DOHH2 (cell line): ENCODE measurements at regions not wholly inside any gene's neighbourhood (a gene's known extent, or its start where the extent isn't known, plus 50 kb on each side); places are given as distances from the start of the nearest gene placed in this dataset.

Experiments
- H3F3A ChIP-seq: fragments of 200-600 bp; sonication (generic), shearing (Covaris generic); 2 replicates; pipeline ENCODE4 v1.6.0; 2016; ENCODE audit warnings: antibody characterized with exemption, mild to moderate bottlenecking; ENCODE audit not compliant: control insufficient read depth, insufficient read depth
- H3K27ac ChIP-seq: fragments of 200-600 bp; sonication (generic); 2 replicates; pipeline ENCODE4 v1.5.1; 2014; ENCODE audit warnings: low read depth, mild to moderate bottlenecking, low read length, moderate library complexity
- H3K27me3 ChIP-seq: fragments of 200-600 bp; sonication (generic); 2 replicates; pipeline ENCODE4 v1.6.1; 2014; ENCODE audit warnings: mild to moderate bottlenecking, low read length, mixed read lengths; ENCODE audit not compliant: control insufficient read depth
- H3K36me3 ChIP-seq: fragments of 200-600 bp; sonication (generic); 2 replicates; pipeline ENCODE4 v1.6.1; 2014; ENCODE audit warnings: mild to moderate bottlenecking, low read length, moderate library complexity, mixed read lengths; ENCODE audit not compliant: control insufficient read depth
- H3K4me1 ChIP-seq: fragments of 200-600 bp; sonication (generic); 2 replicates; pipeline ENCODE4 v1.6.1; 2014; ENCODE audit warnings: mild to moderate bottlenecking, low read length, mixed read lengths; ENCODE audit not compliant: control insufficient read depth
- H3K4me2 ChIP-seq: fragments of 200-600 bp; sonication (generic); 2 replicates; pipeline ENCODE4 v1.6.0; 2014; ENCODE audit warnings: mild to moderate bottlenecking, low read length, moderate library complexity
- H3K4me3 ChIP-seq: fragments of 200-600 bp; sonication (generic); 2 replicates; pipeline ENCODE4 v1.5.1; 2014; ENCODE audit warnings: mild to moderate bottlenecking, low read length, mixed read lengths
- H3K79me2 ChIP-seq: fragments of 200-600 bp; sonication (generic); 2 replicates; pipeline ENCODE4 v1.6.1; 2014; ENCODE audit warnings: mild to moderate bottlenecking, low read length, mixed read lengths; ENCODE audit not compliant: control insufficient read depth
- H3K9me2 ChIP-seq: fragments of 200-600 bp; sonication (generic); replicated peaks from 2 replicates; pipeline ENCODE4 v1.6.1; 2014; ENCODE audit warnings: mild to moderate bottlenecking, low read length, mixed read lengths; ENCODE audit not compliant: control insufficient read depth
- H3K9me3 ChIP-seq: fragments of 200-600 bp; sonication (generic); 2 replicates; pipeline ENCODE4 v1.6.1; 2014; ENCODE audit warnings: antibody characterized with exemption, low read length, mixed read lengths; ENCODE audit not compliant: control insufficient read depth, insufficient read depth
- H4K20me1 ChIP-seq: fragments of 200-600 bp; sonication (generic); 2 replicates; pipeline ENCODE4 v1.6.0; 2014; ENCODE audit warnings: low read depth, mild to moderate bottlenecking, antibody characterized with exemption, low read length, moderate library complexity; ENCODE audit not compliant: control insufficient read depth, insufficient read depth
- CTCF ChIP-seq: fragments of 200-600 bp; sonication (generic); IDR thresholded peaks from one replicate; pipeline ENCODE4 v1.5.1; 2014; ENCODE audit warnings: antibody characterized with exemption, mild to moderate bottlenecking, low read depth, low read length; ENCODE audit not compliant: poor library complexity, severe bottlenecking
- EZH2phosphoT487 ChIP-seq: fragments of 200-600 bp; sonication (generic); IDR thresholded peaks from 2 replicates; pipeline ENCODE4 v1.6.1; 2017; ENCODE audit warnings: borderline replicate concordance, mild to moderate bottlenecking, antibody characterized with exemption, low read length, moderate library complexity, mixed read lengths

GRCh38 chr3:40766396-40766795 lies 241.6 kb downstream of the ZNF621 start:
- Histone ChIP-seq H3K4me2 (no peak overlapping the region), H3K4me3 (no peak overlapping the region)

DNA sequence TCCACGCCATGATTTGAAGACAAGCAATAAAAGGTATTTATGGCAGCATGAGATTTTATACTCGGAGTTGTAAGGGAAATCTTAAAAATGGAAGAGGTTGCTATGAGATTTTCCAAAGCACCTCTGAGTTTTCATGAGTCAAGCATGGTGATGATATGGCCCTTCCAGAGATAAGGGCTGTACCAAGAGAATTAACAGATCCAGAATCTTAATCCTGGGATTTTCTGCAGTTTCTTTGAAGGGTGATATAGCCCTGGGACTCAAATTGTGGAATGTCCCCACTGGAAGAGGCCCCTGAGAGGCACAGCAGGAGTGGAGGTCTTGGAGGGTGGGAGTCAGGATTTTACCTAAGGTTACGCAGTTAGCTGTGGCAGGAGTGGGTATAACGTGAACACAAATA lies 243.3 kb downstream of the ZNF621 start:
- H3K27ac ChIP-seq, result no peak overlapping the region
- no peaks in the 10 kb centered on the region for H3F3A ChIP-seq
- no peaks in the 10 kb centered on the region for H3K4me1 ChIP-seq
- no peak overlapping the region for H3K4me3 ChIP-seq
- H3K79me2 ChIP-seq, result no peaks in the 10 kb centered on the region
- TF ChIP-seq EZH2phosphoT487 (no peak), CTCF (no peak)
- H3K36me3 ChIP-seq, result no peaks in the 10 kb centered on the region
- H3K9me2 ChIP-seq, result no peaks in the 10 kb centered on the region
- no peaks in the 10 kb centered on the region for H4K20me1 ChIP-seq
- H3K9me3 ChIP-seq, result no peaks in the 10 kb centered on the region
- H3K4me2 ChIP-seq, result no peak overlapping the region
- H3K27me3 ChIP-seq, result no peaks in the 10 kb centered on the region; the same call in 1 of the 2 replicates

More at GRCh38 chr3:40766396-40766795, 241.6 kb downstream of the ZNF621 start:
- H3K36me3 ChIP-seq, result no peaks in the 10 kb centered on the region
- H3K27me3 ChIP-seq, result no peaks in the 10 kb centered on the region; the same call in 1 of the 2 replicates
- H3K9me2 ChIP-seq, result no peaks in the 10 kb centered on the region
- no peak overlapping the region for H3K27ac ChIP-seq
- H3K9me3 ChIP-seq, result no peaks in the 10 kb centered on the region
- H4K20me1 ChIP-seq, result no peaks in the 10 kb centered on the region
- TF ChIP-seq EZH2phosphoT487, result no peak
- no peak for TF ChIP-seq CTCF
- H3K79me2 ChIP-seq, result no peaks in the 10 kb centered on the region
- H3K4me1 ChIP-seq, result no peaks in the 10 kb centered on the region
- H3F3A ChIP-seq, result no peaks in the 10 kb centered on the region

- H3K4me2 ChIP-seq, result no peak overlapping the region
- TF ChIP-seq EZH2phosphoT487, result no peak
- TF ChIP-seq CTCF, result no peak
- no peaks in the 10 kb centered on the region for H3F3A ChIP-seq
- H3K79me2 ChIP-seq, result no peaks in the 10 kb centered on the region
- no peaks in the 10 kb centered on the region; the same call in 1 of the 2 replicates for H3K27me3 ChIP-seq
- H3K9me2 ChIP-seq, result no peaks in the 10 kb centered on the region
- H3K4me1 ChIP-seq, result no peaks in the 10 kb centered on the region
- no peak overlapping the region for H3K27ac ChIP-seq
- H3K36me3 ChIP-seq, result no peaks in the 10 kb centered on the region
- no peaks in the 10 kb centered on the region for H3K9me3 ChIP-seq
- no peaks in the 10 kb centered on the region for H4K20me1 ChIP-seq
- H3K4me3 ChIP-seq, result no peak overlapping the region
Measured at GRCh38 chr3:40768536-40768935, 243.8 kb downstream of the ZNF621 start.

DNA sequence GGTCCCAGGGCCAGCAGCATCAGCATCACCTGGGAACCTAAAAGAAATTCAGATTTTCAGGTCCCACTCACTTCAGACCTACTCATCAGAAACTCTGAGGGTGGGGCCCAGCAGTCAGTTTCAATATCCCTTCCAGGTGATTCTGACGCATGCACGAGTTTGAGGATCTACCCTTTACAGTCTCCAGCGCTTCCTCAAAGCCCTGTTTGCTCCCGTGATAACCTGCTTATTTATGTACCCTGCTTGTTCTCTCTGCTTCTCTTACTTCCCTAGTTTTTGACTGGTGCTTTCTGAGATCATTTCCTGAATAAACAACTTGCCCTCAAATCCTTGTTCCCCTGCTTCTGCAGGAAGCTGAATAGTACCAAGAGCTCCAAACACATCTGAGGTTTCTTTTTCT lies 245.3 kb downstream of the ZNF621 start:
- no peaks in the 10 kb centered on the region for H3F3A ChIP-seq
- H4K20me1 ChIP-seq, result no peaks in the 10 kb centered on the region
- no peak for TF ChIP-seq CTCF
- no peak overlapping the region for H3K4me2 ChIP-seq
- no peaks in the 10 kb centered on the region for H3K4me1 ChIP-seq
- no peaks in the 10 kb centered on the region for H3K36me3 ChIP-seq
- H3K27ac ChIP-seq, result no peak overlapping the region
- H3K9me3 ChIP-seq, result no peaks in the 10 kb centered on the region
- H3K27me3 ChIP-seq, result peaks cover 8% of the 10 kb centered on the region
- H3K79me2 ChIP-seq, result no peaks in the 10 kb centered on the region
- no peak overlapping the region for H3K4me3 ChIP-seq
- no peaks in the 10 kb centered on the region for H3K9me2 ChIP-seq
